SH-SY5Y (cell line): ENCODE measurements at regions not wholly inside any gene's neighbourhood (a gene's known extent, or its start where the extent isn't known, plus 50 kb on each side); places are given as distances from the start of the nearest gene placed in this dataset.

Experiments used
- GATA2 ChIP-seq: IDR thresholded peaks from 2 replicates; pipeline ENCODE4 v1.6.1; 2011; ENCODE audit warnings: mild to moderate bottlenecking, low read depth, low read length
- GATA3 ChIP-seq: IDR thresholded peaks from 2 replicates; pipeline ENCODE4 v1.6.1; 2011; ENCODE audit warnings: low read depth, mild to moderate bottlenecking, low read length, moderate library complexity

GRCh38 chr11:90704510-90704909, 481.7 kb upstream of the CHORDC1 start:
- TF ChIP-seq GATA3, result no peak

GRCh38 chr11:90701716-90702115, 478.9 kb upstream of the CHORDC1 start:
- TF ChIP-seq GATA3 (no peak), GATA2 (no peak)

DNA sequence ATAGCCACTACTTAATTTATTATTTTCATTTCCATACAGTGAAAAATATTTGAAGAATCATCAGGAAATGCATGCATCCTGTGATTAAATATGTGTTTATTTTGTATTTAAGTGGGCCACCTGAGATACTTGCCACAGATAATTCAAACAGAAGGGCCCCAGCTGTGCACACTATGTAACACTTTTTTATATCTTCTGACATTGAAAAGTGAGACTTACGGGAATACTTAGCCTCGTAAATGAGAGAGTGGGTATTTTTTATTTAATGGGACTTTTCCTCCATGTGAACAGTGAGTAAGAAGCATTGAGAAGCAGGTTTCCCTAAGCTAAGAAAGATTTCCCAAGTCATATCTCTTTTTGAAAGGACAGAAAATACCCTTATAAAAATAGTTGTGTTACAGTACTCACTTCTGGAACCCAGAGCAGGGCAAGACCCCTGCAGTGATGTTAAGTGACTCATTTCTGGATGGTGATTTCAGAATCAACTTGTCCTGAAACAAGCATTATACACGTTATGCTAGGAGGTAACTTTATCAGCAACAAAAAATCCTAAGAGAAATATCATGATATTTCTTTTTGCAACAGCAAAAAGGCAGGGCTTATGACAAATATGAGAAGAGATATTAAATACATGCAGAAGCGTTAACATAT, 478.1 kb upstream of the CHORDC1 start:
- TF ChIP-seq GATA3 (no peak), GATA2 (no peak)

DNA sequence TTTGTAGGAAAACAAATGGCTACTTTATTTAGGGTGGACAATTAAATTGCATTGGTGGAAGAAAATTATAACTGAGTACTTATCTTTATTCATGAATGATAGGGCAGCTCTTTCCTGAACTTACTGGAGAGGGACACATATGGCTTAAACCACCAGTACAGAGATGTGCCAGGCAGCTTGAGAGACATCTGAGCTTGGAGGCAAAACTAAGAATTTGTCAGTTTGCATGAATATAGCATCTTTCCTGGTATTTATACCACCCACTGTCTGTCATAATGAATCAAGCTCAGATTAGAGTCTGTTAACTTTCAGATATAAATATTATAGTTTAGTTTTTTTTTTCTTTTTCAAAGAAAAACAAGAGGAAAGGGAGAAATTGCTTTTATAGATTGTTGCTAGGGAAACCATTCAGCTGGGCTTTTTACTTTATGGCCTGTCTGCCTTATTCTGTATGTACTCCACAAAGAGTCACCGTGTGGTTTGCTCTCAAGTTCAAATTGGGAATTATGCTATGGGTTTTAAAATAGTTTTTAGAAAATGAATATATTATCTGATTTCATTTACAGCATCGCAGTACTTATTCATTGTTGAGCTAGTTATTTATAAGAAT, 477.0 kb upstream of the CHORDC1 start:
- TF ChIP-seq GATA2 (no peak), GATA3 (no peak)

GRCh38 chr11:90698238-90698637, 475.4 kb upstream of the CHORDC1 start:
- TF ChIP-seq GATA2 (no peak), GATA3 (no peak)

GRCh38 chr11:90669094-90669493, 446.2 kb upstream of the CHORDC1 start:
- TF ChIP-seq GATA3 (no peak), GATA2 (no peak)

- no peak for TF ChIP-seq GATA3
- TF ChIP-seq GATA2, result no peak
These were observed 445.7 kb upstream of the CHORDC1 start for GRCh38 chr11:90668502-90668901.

DNA sequence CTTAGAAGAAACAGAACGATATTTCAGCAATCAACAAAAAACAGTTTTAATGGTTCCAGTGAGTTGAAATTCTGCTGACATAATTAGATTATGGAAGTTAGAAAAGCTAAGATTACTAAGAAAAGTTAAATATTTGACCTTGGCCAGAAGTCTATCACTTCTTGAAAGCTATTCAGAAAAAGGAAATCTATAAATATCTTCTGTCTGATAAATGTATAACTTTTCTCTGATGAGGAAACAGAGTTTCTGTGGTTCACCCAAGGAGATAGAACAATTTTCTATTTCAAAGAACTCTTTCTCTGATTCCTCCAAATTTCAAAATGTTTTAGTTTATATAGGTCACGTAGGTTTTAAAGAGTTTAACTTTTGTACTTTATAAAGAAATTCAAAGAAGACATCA, 438.4 kb upstream of the CHORDC1 start:
- TF ChIP-seq GATA2 (no peak), GATA3 (no peak)

DNA sequence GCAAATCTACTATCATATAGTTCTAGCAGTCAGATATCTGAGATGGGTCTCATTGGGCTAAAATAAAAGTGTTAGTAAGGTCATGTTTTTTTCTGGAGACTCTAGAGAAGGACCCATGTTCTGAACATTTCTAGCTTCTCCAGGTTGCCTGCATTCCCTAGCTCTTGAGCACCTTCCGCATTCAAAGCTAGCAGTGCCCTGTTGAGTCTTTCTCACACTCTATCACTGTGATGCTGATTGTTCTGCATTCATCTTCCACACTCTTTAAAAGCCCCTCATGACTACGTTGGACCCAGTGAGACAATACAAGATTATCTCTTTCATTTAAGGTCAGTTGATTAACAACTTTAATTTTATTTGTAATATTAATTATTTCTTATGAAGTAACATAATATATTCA, 433.3 kb upstream of the CHORDC1 start:
- TF ChIP-seq GATA2 (no peak), GATA3 (no peak)

- TF ChIP-seq GATA2, result no peak
- no peak for TF ChIP-seq GATA3
These were observed 427.3 kb upstream of the CHORDC1 start for GRCh38 chr11:90650153-90650552.

- no peak for TF ChIP-seq GATA3
- TF ChIP-seq GATA2, result no peak
These were observed 423.9 kb upstream of the CHORDC1 start for GRCh38 chr11:90646706-90647105.

DNA sequence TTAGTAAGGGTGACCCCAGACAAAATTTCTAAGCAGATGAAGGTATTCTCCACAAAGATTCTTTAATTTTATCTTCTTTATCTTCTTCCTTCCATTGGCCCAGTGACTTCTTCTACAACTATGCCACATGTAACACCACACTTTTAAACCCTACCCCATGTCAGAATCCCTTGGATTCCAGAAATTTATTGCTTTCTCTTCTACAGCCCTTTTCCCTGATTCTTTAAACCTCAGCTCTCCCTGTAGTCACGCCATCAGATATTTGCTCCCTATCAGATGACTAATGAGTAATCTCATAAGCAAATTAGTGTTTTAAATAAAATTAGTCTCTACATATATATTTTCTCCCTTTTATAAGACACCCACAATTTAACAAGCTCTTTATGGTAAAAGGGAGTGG, 423.4 kb upstream of the CHORDC1 start:
- TF ChIP-seq GATA2, result no peak
- TF ChIP-seq GATA3, result no peak

GRCh38 chr11:90639461-90639993, 416.7 kb upstream of the CHORDC1 start:
- TF ChIP-seq GATA2, result no peak
- TF ChIP-seq GATA3, result no peak

DNA sequence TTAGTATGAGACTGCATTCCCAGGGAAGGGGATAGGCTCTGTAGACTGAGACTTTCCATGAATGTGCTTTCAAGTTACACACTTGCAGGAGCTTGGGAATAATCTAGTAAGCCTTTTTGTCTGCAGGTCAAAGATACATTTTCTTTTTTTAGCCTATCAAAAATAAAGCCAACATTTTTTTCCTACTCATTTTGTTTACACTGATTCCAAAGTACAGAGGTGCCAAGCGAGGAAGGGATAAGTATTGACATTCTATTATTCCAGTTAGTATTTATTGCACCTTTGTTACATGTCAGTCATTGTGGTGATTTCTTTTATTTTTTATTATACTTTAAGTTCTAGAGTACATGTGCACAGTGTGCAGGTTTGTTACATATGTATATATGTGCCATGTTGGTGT, 413.0 kb upstream of the CHORDC1 start:
- TF ChIP-seq GATA3 (no peak), GATA2 (no peak)

- TF ChIP-seq GATA2 (no peak), GATA3 (no peak)
These were observed 412.3 kb upstream of the CHORDC1 start for GRCh38 chr11:90635151-90635550.
